ENCODE measurements at regions not wholly inside any gene's neighbourhood (a gene's known extent, or its start where the extent isn't known, plus 50 kb on each side); places are given as distances from the start of the nearest gene placed in this dataset.

DNA sequence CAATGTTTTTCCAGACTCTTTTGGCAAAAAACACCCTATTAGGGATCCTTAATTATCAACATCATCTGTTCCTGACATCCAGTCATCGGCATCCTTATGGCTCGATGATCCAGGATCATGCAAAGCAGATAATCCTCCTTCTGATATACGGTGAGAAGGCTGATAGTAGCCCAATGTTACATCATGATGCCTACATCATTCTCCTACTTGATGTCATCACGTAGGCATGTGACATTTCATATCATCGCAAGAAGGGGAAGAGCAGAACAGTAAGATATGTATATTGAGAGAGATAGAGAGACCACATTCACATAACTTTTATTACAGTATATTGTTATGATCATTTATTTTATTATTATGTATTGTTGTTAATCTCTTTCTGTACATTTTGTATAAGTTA is 168.6 kb downstream of the ADAMTS15 start:
- ChIA-PET CTCF (no interaction called here), POLR2A (no interaction called here)
- intact Hi-C loops (cut with micrococcal nuclease) = no loop called here
- no TSS peak for BruUV-seq (replicated peaks)
- Mint-ChIP-seq H3K36me3 (ENCODE audit: insufficient read depth, unreplicated experiment) (no peaks in the 10 kb centered on the region), H3K27ac (ENCODE audit: low read depth, unreplicated experiment) (no peak overlapping the region), H3K27me3 (ENCODE audit: insufficient read depth, unreplicated experiment) (no peaks in the 10 kb centered on the region), H3K9me3 (ENCODE audit: unreplicated experiment) (peaks cover 7% of the 10 kb centered on the region), H3K4me3 (ENCODE audit: unreplicated experiment) (no peak overlapping the region), H3K4me1 (ENCODE audit: insufficient read depth, unreplicated experiment) (no peaks in the 10 kb centered on the region)
- TF ChIP-seq, protein P1, sequence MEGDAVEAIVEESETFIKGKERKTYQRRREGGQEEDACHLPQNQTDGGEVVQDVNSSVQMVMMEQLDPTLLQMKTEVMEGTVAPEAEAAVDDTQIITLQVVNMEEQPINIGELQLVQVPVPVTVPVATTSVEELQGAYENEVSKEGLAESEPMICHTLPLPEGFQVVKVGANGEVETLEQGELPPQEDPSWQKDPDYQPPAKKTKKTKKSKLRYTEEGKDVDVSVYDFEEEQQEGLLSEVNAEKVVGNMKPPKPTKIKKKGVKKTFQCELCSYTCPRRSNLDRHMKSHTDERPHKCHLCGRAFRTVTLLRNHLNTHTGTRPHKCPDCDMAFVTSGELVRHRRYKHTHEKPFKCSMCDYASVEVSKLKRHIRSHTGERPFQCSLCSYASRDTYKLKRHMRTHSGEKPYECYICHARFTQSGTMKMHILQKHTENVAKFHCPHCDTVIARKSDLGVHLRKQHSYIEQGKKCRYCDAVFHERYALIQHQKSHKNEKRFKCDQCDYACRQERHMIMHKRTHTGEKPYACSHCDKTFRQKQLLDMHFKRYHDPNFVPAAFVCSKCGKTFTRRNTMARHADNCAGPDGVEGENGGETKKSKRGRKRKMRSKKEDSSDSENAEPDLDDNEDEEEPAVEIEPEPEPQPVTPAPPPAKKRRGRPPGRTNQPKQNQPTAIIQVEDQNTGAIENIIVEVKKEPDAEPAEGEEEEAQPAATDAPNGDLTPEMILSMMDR (IDR thresholded peaks at IDR 0.05; ENCODE audit: unreplicated experiment) = no peak
- no peak for DNase-seq (ENCODE audit: unreplicated experiment)

DNA sequence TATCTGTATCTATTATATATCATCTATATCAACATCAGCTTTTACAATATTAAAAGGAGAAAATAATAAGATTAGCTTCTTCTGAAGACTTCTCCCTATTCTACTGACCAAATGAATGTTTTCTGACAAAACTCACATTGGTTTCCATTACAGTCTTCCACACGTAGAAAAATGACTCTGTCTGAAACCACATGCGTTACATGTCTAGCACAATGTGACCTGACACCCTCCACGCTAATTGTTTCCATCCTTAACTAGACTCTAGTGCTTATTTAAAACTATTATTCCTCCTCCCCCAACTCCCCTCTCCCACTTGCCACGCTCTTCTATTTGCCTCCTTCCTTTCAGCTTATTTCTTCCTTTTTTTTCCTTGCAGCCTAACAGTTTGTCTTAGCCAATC is 172.1 kb downstream of the ADAMTS15 start:
- DNase-seq (ENCODE audit: unreplicated experiment) = no peak
- H3K9me3 Mint-ChIP-seq (ENCODE audit: unreplicated experiment) = peaks cover 7% of the 10 kb centered on the region
- intact Hi-C loops (cut with micrococcal nuclease) = no loop called here
- H3K4me3 Mint-ChIP-seq (ENCODE audit: unreplicated experiment) = no peak overlapping the region
- H3K36me3 Mint-ChIP-seq (ENCODE audit: insufficient read depth, unreplicated experiment) = no peaks in the 10 kb centered on the region
- CTCF ChIA-PET = interaction anchor here (0.5 to 0.7 kb wide), 4 partner anchors 16 to 239 kb away, joined by 3 to 4 read pairs (median 3); no protein-coding TSS in a partner anchor
- H3K27ac Mint-ChIP-seq (ENCODE audit: low read depth, unreplicated experiment) = no peak overlapping the region
- POLR2A ChIA-PET = interaction anchor here (0.7 kb wide), 1 partner anchor 118 kb away, joined by 4 read pairs; no protein-coding TSS in a partner anchor
- no peaks in the 10 kb centered on the region for H3K27me3 Mint-ChIP-seq (ENCODE audit: insufficient read depth, unreplicated experiment)
- TF ChIP-seq, protein P1 (IDR thresholded peaks at IDR 0.05; ENCODE audit: unreplicated experiment) = no peak
- no TSS peak for BruUV-seq (replicated peaks)
- H3K4me1 Mint-ChIP-seq (ENCODE audit: insufficient read depth, unreplicated experiment) = no peaks in the 10 kb centered on the region

DNA sequence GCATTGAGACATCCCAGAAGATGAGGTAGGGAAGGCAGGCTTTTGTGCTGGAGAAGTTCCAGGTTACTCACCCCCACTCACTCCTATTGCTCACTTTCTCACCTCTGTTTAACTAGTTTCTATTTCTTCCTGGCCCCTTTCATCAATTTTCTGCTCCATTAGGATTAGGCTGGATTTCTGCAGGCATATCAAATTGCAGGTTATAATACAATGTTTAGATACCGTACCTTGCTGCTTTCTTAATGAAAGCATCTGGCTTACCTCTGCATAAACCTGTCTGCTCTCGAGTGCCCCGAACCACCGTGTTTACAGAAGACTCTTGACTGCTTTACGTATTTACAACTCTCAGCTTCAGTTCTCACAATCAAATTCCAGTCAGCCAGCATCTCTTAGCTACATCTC is 173.7 kb downstream of the ADAMTS15 start:
- DNase-seq (ENCODE audit: unreplicated experiment) = no peak
- intact Hi-C loops (cut with micrococcal nuclease) = no loop called here
- Mint-ChIP-seq H3K27me3 (ENCODE audit: insufficient read depth, unreplicated experiment) (no peaks in the 10 kb centered on the region), H3K4me3 (ENCODE audit: unreplicated experiment) (no peak overlapping the region), H3K9me3 (ENCODE audit: unreplicated experiment) (peaks cover 7% of the 10 kb centered on the region), H3K4me1 (ENCODE audit: insufficient read depth, unreplicated experiment) (no peaks in the 10 kb centered on the region), H3K27ac (ENCODE audit: low read depth, unreplicated experiment) (no peak overlapping the region), H3K36me3 (ENCODE audit: insufficient read depth, unreplicated experiment) (no peaks in the 10 kb centered on the region)
- TF ChIP-seq, protein P1 (IDR thresholded peaks at IDR 0.05; ENCODE audit: unreplicated experiment) = no peak
- ChIA-PET CTCF (interaction anchor here (0.6 to 1.1 kb wide), 2 partner anchors 11 to 238 kb away, joined by 3 read pairs; no protein-coding TSS in a partner anchor), POLR2A (no interaction called here)
- BruUV-seq (replicated peaks) = no TSS peak

DNA sequence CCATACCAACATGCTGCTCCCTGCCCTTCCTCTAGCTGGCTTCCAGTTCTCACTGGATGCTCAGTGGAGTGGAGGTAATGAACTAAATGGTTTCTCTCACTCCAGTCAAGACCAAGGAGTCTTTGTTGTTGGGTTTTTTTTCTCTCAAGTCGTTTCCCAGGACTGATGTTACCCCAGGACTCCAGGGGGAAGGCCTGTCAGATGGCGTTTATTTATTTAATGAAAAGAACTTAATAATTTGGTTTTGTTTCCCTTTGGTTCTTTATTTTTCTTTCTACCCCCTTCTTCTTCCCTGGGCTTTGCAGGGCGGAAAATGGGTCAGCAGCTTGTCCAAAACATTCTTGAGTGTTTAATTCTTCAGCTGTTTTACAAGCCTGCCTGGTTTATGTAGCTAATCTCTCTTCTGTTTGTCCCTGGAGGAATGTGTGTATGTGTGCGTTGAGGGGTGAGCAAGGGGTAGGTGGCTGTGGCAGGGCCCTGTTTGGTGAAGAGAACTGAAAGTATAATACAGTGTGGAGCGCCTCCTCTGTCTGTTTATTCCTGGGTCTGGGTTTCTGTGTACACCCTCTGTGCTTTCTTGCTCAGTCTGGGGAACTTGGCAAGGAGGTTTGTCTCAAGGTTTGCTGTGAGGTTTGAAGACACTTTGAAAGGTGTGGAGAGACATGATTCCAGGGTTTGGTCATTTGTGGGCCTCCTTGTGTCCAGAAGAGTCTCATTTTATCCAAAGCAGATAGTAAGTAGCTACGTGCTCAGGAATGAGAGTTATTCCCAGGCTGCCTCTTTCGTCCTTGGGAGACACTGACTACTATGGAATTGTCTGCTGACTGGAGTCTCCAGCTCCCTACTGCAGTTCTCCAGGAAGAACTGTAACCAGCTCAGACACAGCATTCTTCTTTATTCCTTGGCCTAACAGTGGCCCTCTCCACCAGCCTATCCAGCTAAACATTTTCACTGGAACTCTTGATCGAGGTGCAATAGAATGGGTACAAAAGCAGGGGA is 175.5 kb downstream of the ADAMTS15 start:
- Mint-ChIP-seq H3K27me3 (ENCODE audit: insufficient read depth, unreplicated experiment) (no peaks in the 10 kb centered on the region), H3K9me3 (ENCODE audit: unreplicated experiment) (peaks cover 7% of the 10 kb centered on the region), H3K4me3 (ENCODE audit: unreplicated experiment) (no peak overlapping the region), H3K4me1 (ENCODE audit: insufficient read depth, unreplicated experiment) (no peaks in the 10 kb centered on the region), H3K27ac (ENCODE audit: low read depth, unreplicated experiment) (no peak overlapping the region), H3K36me3 (ENCODE audit: insufficient read depth, unreplicated experiment) (no peaks in the 10 kb centered on the region)
- intact Hi-C loops (cut with micrococcal nuclease) = no loop called here
- ChIA-PET CTCF (interaction anchor here (0.7 kb wide), 1 partner anchor 12 kb away, joined by 3 read pairs; no protein-coding TSS in a partner anchor), POLR2A (no interaction called here)
- DNase-seq (ENCODE audit: unreplicated experiment) = no peak
- BruUV-seq (replicated peaks) = no TSS peak
- TF ChIP-seq, protein P1 (IDR thresholded peaks at IDR 0.05; ENCODE audit: unreplicated experiment) = no peak

Data from MCF 10A (cell line).